Calu3 (cell line): ENCODE measurements at regions not wholly inside any gene's neighbourhood (a gene's known extent, or its start where the extent isn't known, plus 50 kb on each side); places are given as distances from the start of the nearest gene placed in this dataset.
A peak's percentile ranks its signal among the peaks of the same experiment; 100 is the strongest.

Experiments
- BruUV-seq: library from RNA; stranded (reverse); fragments of 400-500 nt; replicated peaks from 2 replicates; lab custom pipeline; 2021; lab: Mats Ljungman, UMichigan
- CTCF ChIA-PET: fragments of 300-600 bp; sonication (Branson Sonifier 250); formaldehyde crosslinking; loops from one replicate; lab custom pipeline; 2022; ENCODE audit warnings: antibody characterized with exemption; lab: Charles Lee
- DNase-seq: peaks from one replicate; pipeline ENCODE4 v3.0.0; 2022
- H3K27ac Mint-ChIP-seq: one replicate; pipeline ENCODE4 v1.8.0; 2022; ENCODE audit warnings: mixed read lengths; ENCODE audit not compliant: unreplicated experiment
- H3K27me3 Mint-ChIP-seq: one replicate; pipeline ENCODE4 v1.8.0; 2022; ENCODE audit warnings: mixed read lengths; ENCODE audit not compliant: unreplicated experiment
- H3K36me3 Mint-ChIP-seq: one replicate; pipeline ENCODE4 v1.8.0; 2022; ENCODE audit warnings: mild to moderate bottlenecking, moderate library complexity, mixed read lengths; ENCODE audit not compliant: insufficient read depth, unreplicated experiment
- H3K4me1 Mint-ChIP-seq: one replicate; pipeline ENCODE4 v1.8.0; 2022; ENCODE audit warnings: mild to moderate bottlenecking, low read depth, mixed read lengths; ENCODE audit not compliant: unreplicated experiment
- H3K4me3 Mint-ChIP-seq: one replicate; pipeline ENCODE4 v1.8.0; 2022; ENCODE audit warnings: mild to moderate bottlenecking, low read depth, moderate library complexity, mixed read lengths; ENCODE audit not compliant: unreplicated experiment
- H3K9me3 Mint-ChIP-seq: one replicate; pipeline ENCODE4 v1.8.0; 2022; ENCODE audit warnings: low read depth, mixed read lengths; ENCODE audit not compliant: unreplicated experiment
- CTCF ChIP-seq: fragments of 200-600 bp; IDR thresholded peaks from one replicate; pipeline ENCODE4 v1.8.0; 2022; ENCODE audit warnings: antibody characterized with exemption; ENCODE audit not compliant: unreplicated experiment
- intact Hi-C: fragments of 100-400 bp; cut with micrococcal nuclease; formaldehyde crosslinking; loops from one replicate; pipeline ENCODE4 v1.10.0; 2022; ENCODE audit not compliant: unreplicated experiment

GRCh38 chr10:55233505-55233904 is 432.5 kb upstream of the PCDH15 start:
- Mint-ChIP-seq H3K4me1 (no peaks in the 10 kb centered on the region), H3K27me3 (no peaks in the 10 kb centered on the region), H3K36me3 (no peaks in the 10 kb centered on the region), H3K27ac (no peak overlapping the region), H3K9me3 (peaks cover 4% of the 10 kb centered on the region), H3K4me3 (no peak overlapping the region)
- no peak for DNase-seq
- no TSS peak for BruUV-seq
- TF ChIP-seq CTCF, result no peak
- CTCF ChIA-PET, result interaction anchor here (0.7 to 1.2 kb wide), 2 partner anchors 15 to 32 kb away, joined by 3 read pairs; no protein-coding TSS in a partner anchor
- intact Hi-C loops, result no loop called here

GRCh38 chr10:55233090-55233489 is 432.1 kb upstream of the PCDH15 start:
- intact Hi-C loops, result no loop called here
- Mint-ChIP-seq H3K27ac (no peak overlapping the region), H3K4me3 (peak overlapping the region; percentile 37)

GRCh38 chr10:55232553-55232952 is 431.5 kb upstream of the PCDH15 start:
- Mint-ChIP-seq H3K9me3 (peaks cover 4% of the 10 kb centered on the region), H3K36me3 (no peaks in the 10 kb centered on the region), H3K4me1 (no peaks in the 10 kb centered on the region), H3K27me3 (no peaks in the 10 kb centered on the region), H3K4me3 (peak overlapping the region; percentile 37), H3K27ac (no peak overlapping the region)
- TF ChIP-seq CTCF, result no peak
- BruUV-seq, result no TSS peak
- CTCF ChIA-PET, result interaction anchor here (0.5 to 1.2 kb wide), 2 partner anchors 20 to 31 kb away, joined by 3 read pairs; no protein-coding TSS in a partner anchor
- peak; percentile 3 for DNase-seq
- intact Hi-C loops, result no loop called here

More at GRCh38 chr10:55233090-55233489, 432.1 kb upstream of the PCDH15 start:
- no peak for DNase-seq
- no peaks in the 10 kb centered on the region for H3K27me3 Mint-ChIP-seq
- BruUV-seq, result no TSS peak
- H3K36me3 Mint-ChIP-seq, result no peaks in the 10 kb centered on the region
- no peak for TF ChIP-seq CTCF
- CTCF ChIA-PET, result interaction anchor here (1.2 kb wide), 1 partner anchor 32 kb away, joined by 3 read pairs; no protein-coding TSS in a partner anchor
- H3K4me1 Mint-ChIP-seq, result no peaks in the 10 kb centered on the region
- H3K9me3 Mint-ChIP-seq, result peaks cover 4% of the 10 kb centered on the region

GRCh38 chr10:55227967-55228366 is 426.9 kb upstream of the PCDH15 start:
- no peak for TF ChIP-seq CTCF
- Mint-ChIP-seq H3K27me3 (no peaks in the 10 kb centered on the region), H3K4me3 (no peak overlapping the region), H3K4me1 (no peaks in the 10 kb centered on the region), H3K27ac (no peak overlapping the region), H3K36me3 (no peaks in the 10 kb centered on the region), H3K9me3 (peaks cover 4% of the 10 kb centered on the region)
- DNase-seq, result no peak
- intact Hi-C loops, result no loop called here
- CTCF ChIA-PET, result no interaction called here
- no TSS peak for BruUV-seq
